Endothelial cell of umbilical vein (primary cell): ENCODE measurements at regions not wholly inside any gene's neighbourhood (a gene's known extent, or its start where the extent isn't known, plus 50 kb on each side); places are given as distances from the start of the nearest gene placed in this dataset.

Source experiments
- BruUV-seq: library from RNA; stranded (reverse); fragments of 400-500 nt; replicated peaks from 2 replicates; lab custom pipeline; 2021; lab: Mats Ljungman, UMichigan
- CTCF ChIA-PET: fragments of 300-600, 350-600 bp; sonication (Branson Sonifier 250); formaldehyde crosslinking; loops from one replicate; lab custom pipeline; 2021; ENCODE audit warnings: antibody characterized with exemption, inconsistent platforms; lab: Charles Lee
- POLR2A ChIA-PET: fragments of 300-600, 350-600 bp; sonication (Branson Sonifier 250); formaldehyde crosslinking; loops from one replicate; lab custom pipeline; 2021; ENCODE audit warnings: antibody characterized with exemption, inconsistent platforms; lab: Charles Lee
- DNase-seq: peaks from one replicate; pipeline ENCODE4 v3.0.0-alpha.2; 2011; ENCODE audit warnings: low read depth, low spot score
- FAIRE-seq: peaks from 2 replicates; lab custom pipeline; 2011; peaks lifted over from hg19 to GRCh38; lab: Jason Lieb, UNC
- H2AFZ ChIP-seq: 2 replicates; pipeline ENCODE4 v1.6.0; 2012; ENCODE audit warnings: low read depth, low read length, control low read depth, inconsistent platforms
- H3K27ac ChIP-seq: 2 replicates; pipeline ENCODE4 v1.5.1; 2011; ENCODE audit warnings: low read depth, mild to moderate bottlenecking, control low read depth, low read length, moderate library complexity; ENCODE audit not compliant: insufficient read depth
- H3K27me3 ChIP-seq, 2 experiments: 2 replicates each; pipeline versions ENCODE4 v1.6.0 to v1.6.1; 2011; ENCODE audit warnings: low read length in 2 of 2, mixed read lengths in 1 of 2; ENCODE audit not compliant: control insufficient read depth in 2 of 2, insufficient read depth in 2 of 2
- H3K36me3 ChIP-seq, 2 experiments: 2 replicates in 1 of 2; 3 replicates in 1 of 2; pipeline ENCODE4 v1.5.1; 2011; ENCODE audit warnings: low read length in 2 of 2, mild to moderate bottlenecking in 1 of 2, moderate library complexity in 1 of 2; ENCODE audit not compliant: control insufficient read depth in 2 of 2, insufficient read depth in 2 of 2; ENCODE audit errors: extremely low read depth in 1 of 2
- H3K4me1 ChIP-seq: 3 replicates; pipeline ENCODE4 v1.5.1; 2011; ENCODE audit warnings: mild to moderate bottlenecking, low read length; ENCODE audit not compliant: control insufficient read depth, insufficient read depth; ENCODE audit errors: extremely low read depth
- H3K4me2 ChIP-seq: 2 replicates; pipeline ENCODE4 v1.6.1; 2011; ENCODE audit warnings: low read length, control low read depth, mixed read lengths; ENCODE audit not compliant: insufficient read depth
- H3K4me3 ChIP-seq, 3 experiments: fragments of 200-600 bp in 1 of 3; sonication (generic), shearing (Covaris generic) in 1 of 3; replicated peaks in 1 of 3; 2 replicates each; pipeline ENCODE4 v1.5.1; 2011 to 2016; ENCODE audit warnings: control low read depth in 3 of 3, low read length in 3 of 3, mild to moderate bottlenecking in 2 of 3, inconsistent platforms in 1 of 3, low read depth in 1 of 3, moderate library complexity in 1 of 3; ENCODE audit not compliant: insufficient read depth in 1 of 3
- H3K79me2 ChIP-seq: 2 replicates; pipeline ENCODE4 v1.6.0; 2012; ENCODE audit warnings: low read length, inconsistent platforms; ENCODE audit not compliant: control insufficient read depth, insufficient read depth
- H3K9ac ChIP-seq: replicated peaks from 2 replicates; pipeline ENCODE3; 2011; ENCODE audit warnings: low read length, control low read depth; ENCODE audit not compliant: insufficient read depth; ENCODE audit errors: extremely low read depth
- H3K9me1 ChIP-seq: replicated peaks from 3 replicates; pipeline ENCODE4 v1.6.0; 2011; ENCODE audit warnings: mild to moderate bottlenecking, low read length; ENCODE audit not compliant: control insufficient read depth, insufficient read depth; ENCODE audit errors: extremely low read depth
- H3K9me3 ChIP-seq: replicated peaks from 2 replicates; pipeline ENCODE4 v1.5.1; 2012; ENCODE audit warnings: low read length, inconsistent platforms; ENCODE audit not compliant: control insufficient read depth, insufficient read depth
- H4K20me1 ChIP-seq: replicated peaks from 2 replicates; pipeline ENCODE3; 2011; ENCODE audit warnings: mild to moderate bottlenecking, low read length; ENCODE audit not compliant: control insufficient read depth, insufficient read depth; ENCODE audit errors: extremely low read depth
- EZH2 ChIP-seq: IDR thresholded peaks from 2 replicates; pipeline ENCODE4 v1.6.1; 2012; ENCODE audit warnings: borderline replicate concordance, low read depth, mild to moderate bottlenecking, moderate library complexity, low read length, inconsistent platforms; ENCODE audit not compliant: severe bottlenecking
- FOS ChIP-seq: IDR thresholded peaks from 2 replicates; pipeline ENCODE4 v1.6.1; 2011; ENCODE audit warnings: mild to moderate bottlenecking, low read length, moderate library complexity, borderline replicate concordance; ENCODE audit not compliant: insufficient read depth
- GATA2 ChIP-seq: IDR thresholded peaks from 2 replicates; pipeline ENCODE4 v1.7.0; 2011; ENCODE audit warnings: low read depth, mild to moderate bottlenecking, moderate library complexity, mixed read lengths, low read length; ENCODE audit not compliant: insufficient read length, insufficient read depth
- JUN ChIP-seq: IDR thresholded peaks from 2 replicates; pipeline ENCODE4 v1.6.1; 2011; ENCODE audit warnings: borderline replicate concordance, low read depth; ENCODE audit not compliant: insufficient read length, insufficient read depth
- MYC ChIP-seq: IDR thresholded peaks from one replicate; pipeline ENCODE4 v1.6.1; 2011; ENCODE audit warnings: mild to moderate bottlenecking, low read depth, low read length
- POLR2A ChIP-seq: IDR thresholded peaks from 2 replicates; pipeline ENCODE4 v1.6.1; 2012; ENCODE audit warnings: low read depth, mild to moderate bottlenecking, control low read depth, low read length
- POLR2AphosphoS5 ChIP-seq: IDR thresholded peaks from 2 replicates; pipeline ENCODE4 v1.6.1; 2012; ENCODE audit warnings: low read depth, mild to moderate bottlenecking, control low read depth, low read length, moderate library complexity; ENCODE audit not compliant: insufficient read depth
- dilution Hi-C: fragments of 300-500 bp; cut with MboI; formaldehyde crosslinking; loops from one replicate; pipeline ENCODE4 v1.15.0; 2019; ENCODE audit warnings: low sequenced_read_pairs; ENCODE audit not compliant: extremely low pct_ligation_motif_present
- intact Hi-C: fragments of 100-400 bp; cut with micrococcal nuclease; formaldehyde crosslinking; loops from one replicate; pipeline ENCODE4 v1.10.0; 2022
- TF ChIP-seq, protein P1 (sequence below), 2 donors: IDR thresholded peaks; 1 replicate in 1 of 2; 2 replicates in 1 of 2; pipeline ENCODE4 v1.5.1; 2011; ENCODE audit warnings: low read length in 2 of 2, mild to moderate bottlenecking in 2 of 2, moderate library complexity in 2 of 2, control low read depth in 1 of 2, inconsistent platforms in 1 of 2, low read depth in 1 of 2; ENCODE audit not compliant: insufficient read depth in 1 of 2; ENCODE audit errors: extremely low read depth in 1 of 2
- TF ChIP-seq, protein P2 (sequence below): IDR thresholded peaks from 2 replicates; pipeline ENCODE4 v1.6.1; 2011; ENCODE audit not compliant: insufficient read depth, insufficient read length

- POLR2A ChIA-PET, result no interaction called here
- intact Hi-C loops (no loop called here), dilution Hi-C loops (no loop called here)
- CTCF ChIA-PET, result no interaction called here
- H3K9ac ChIP-seq, result no peak overlapping the region
- DNase-seq (no peak), FAIRE-seq (no peak)
- no peaks in the 10 kb centered on the region for H3K27me3 ChIP-seq
- no peak for TF ChIP-seq POLR2AphosphoS5
- TF ChIP-seq EZH2, result no peak
- TF ChIP-seq, protein P1, sequence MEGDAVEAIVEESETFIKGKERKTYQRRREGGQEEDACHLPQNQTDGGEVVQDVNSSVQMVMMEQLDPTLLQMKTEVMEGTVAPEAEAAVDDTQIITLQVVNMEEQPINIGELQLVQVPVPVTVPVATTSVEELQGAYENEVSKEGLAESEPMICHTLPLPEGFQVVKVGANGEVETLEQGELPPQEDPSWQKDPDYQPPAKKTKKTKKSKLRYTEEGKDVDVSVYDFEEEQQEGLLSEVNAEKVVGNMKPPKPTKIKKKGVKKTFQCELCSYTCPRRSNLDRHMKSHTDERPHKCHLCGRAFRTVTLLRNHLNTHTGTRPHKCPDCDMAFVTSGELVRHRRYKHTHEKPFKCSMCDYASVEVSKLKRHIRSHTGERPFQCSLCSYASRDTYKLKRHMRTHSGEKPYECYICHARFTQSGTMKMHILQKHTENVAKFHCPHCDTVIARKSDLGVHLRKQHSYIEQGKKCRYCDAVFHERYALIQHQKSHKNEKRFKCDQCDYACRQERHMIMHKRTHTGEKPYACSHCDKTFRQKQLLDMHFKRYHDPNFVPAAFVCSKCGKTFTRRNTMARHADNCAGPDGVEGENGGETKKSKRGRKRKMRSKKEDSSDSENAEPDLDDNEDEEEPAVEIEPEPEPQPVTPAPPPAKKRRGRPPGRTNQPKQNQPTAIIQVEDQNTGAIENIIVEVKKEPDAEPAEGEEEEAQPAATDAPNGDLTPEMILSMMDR (IDR thresholded peaks at IDR 0.05; ENCODE audit: extremely low read depth in 1 of 2, insufficient read depth in 1 of 2, low read depth in 1 of 2, low read length in 2 of 2), result no peak
- TF ChIP-seq JUN, result no peak
- TF ChIP-seq, protein P2, sequence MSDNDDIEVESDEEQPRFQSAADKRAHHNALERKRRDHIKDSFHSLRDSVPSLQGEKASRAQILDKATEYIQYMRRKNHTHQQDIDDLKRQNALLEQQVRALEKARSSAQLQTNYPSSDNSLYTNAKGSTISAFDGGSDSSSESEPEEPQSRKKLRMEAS, result no peak
- no peak for TF ChIP-seq POLR2A
- no peak for TF ChIP-seq GATA2
- no peak for TF ChIP-seq MYC
- no peak for TF ChIP-seq FOS
- no peaks in the 10 kb centered on the region for H3K9me1 ChIP-seq
- no peaks in the 10 kb centered on the region for H3K36me3 ChIP-seq
- H3K79me2 ChIP-seq, result no peaks in the 10 kb centered on the region
- no peaks in the 10 kb centered on the region for H3K9me3 ChIP-seq
- H3K4me2 ChIP-seq, result no peak overlapping the region
- H3K4me3 ChIP-seq, result no peak overlapping the region
- H4K20me1 ChIP-seq, result no peaks in the 10 kb centered on the region
- H3K4me1 ChIP-seq, result no peaks in the 10 kb centered on the region
- no peak overlapping the region for H3K27ac ChIP-seq
- no TSS peak for BruUV-seq
- H2AFZ ChIP-seq, result no peak overlapping the region
Observed at GRCh38 chr2:220302756-220303155, 675.3 kb downstream of the SLC4A3 start.
